Hepatocyte (in vitro differentiated cells): ENCODE measurements at regions not wholly inside any gene's neighbourhood (a gene's known extent, or its start where the extent isn't known, plus 50 kb on each side); places are given as distances from the start of the nearest gene placed in this dataset.

Experiments used
- EZH2phosphoT487 ChIP-seq: fragments of 200-600 bp; sonication (generic); IDR thresholded peaks from one replicate; pipeline ENCODE4 v1.6.1; 2018; ENCODE audit warnings: antibody characterized with exemption, mild to moderate bottlenecking, low read depth, moderate library complexity; ENCODE audit not compliant: unreplicated experiment, severe bottlenecking
- TF ChIP-seq, protein P1 (sequence below): fragments of 200-600 bp; sonication (generic); IDR thresholded peaks from 2 replicates; pipeline ENCODE4 v1.5.1; 2016; ENCODE audit warnings: antibody characterized with exemption, mild to moderate bottlenecking; ENCODE audit not compliant: poor library complexity

DNA sequence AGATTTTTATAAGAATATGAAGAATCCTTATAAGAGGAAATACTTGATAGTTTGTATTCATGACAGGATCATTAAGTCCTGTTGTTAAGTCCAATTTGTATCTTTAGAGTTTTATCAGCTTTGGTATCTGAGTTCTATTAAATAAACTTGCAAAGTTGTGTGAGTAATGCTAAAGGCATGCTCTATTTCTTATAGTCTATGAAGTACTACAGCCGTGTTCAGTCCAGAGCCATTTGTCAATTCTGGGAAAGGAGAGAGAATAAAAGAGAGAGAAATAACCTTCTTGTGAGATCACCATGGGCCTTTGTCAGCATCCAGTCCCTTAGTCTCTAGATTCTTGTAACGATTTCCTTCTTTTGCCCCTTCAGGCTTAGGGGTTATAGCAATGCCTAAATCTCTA lies 181.2 kb upstream of the POU3F2 start:
- TF ChIP-seq, protein P1, sequence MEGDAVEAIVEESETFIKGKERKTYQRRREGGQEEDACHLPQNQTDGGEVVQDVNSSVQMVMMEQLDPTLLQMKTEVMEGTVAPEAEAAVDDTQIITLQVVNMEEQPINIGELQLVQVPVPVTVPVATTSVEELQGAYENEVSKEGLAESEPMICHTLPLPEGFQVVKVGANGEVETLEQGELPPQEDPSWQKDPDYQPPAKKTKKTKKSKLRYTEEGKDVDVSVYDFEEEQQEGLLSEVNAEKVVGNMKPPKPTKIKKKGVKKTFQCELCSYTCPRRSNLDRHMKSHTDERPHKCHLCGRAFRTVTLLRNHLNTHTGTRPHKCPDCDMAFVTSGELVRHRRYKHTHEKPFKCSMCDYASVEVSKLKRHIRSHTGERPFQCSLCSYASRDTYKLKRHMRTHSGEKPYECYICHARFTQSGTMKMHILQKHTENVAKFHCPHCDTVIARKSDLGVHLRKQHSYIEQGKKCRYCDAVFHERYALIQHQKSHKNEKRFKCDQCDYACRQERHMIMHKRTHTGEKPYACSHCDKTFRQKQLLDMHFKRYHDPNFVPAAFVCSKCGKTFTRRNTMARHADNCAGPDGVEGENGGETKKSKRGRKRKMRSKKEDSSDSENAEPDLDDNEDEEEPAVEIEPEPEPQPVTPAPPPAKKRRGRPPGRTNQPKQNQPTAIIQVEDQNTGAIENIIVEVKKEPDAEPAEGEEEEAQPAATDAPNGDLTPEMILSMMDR, result no peak
- no peak for TF ChIP-seq EZH2phosphoT487
